Neural progenitor cell (in vitro differentiated cells): ENCODE measurements at regions not wholly inside any gene's neighbourhood (a gene's known extent, or its start where the extent isn't known, plus 50 kb on each side); places are given as distances from the start of the nearest gene placed in this dataset.

Source experiments
- CTCF ChIP-seq: fragments of 200-600 bp; sonication (generic); IDR thresholded peaks from 2 replicates; pipeline ENCODE4 v1.5.1; 2017; ENCODE audit warnings: antibody characterized with exemption, mild to moderate bottlenecking
- EZH2 ChIP-seq: fragments of 200-600 bp; sonication (generic); IDR thresholded peaks from 2 replicates; pipeline ENCODE4 v1.6.1; 2017; ENCODE audit warnings: antibody characterized with exemption, mild to moderate bottlenecking, moderate library complexity

DNA sequence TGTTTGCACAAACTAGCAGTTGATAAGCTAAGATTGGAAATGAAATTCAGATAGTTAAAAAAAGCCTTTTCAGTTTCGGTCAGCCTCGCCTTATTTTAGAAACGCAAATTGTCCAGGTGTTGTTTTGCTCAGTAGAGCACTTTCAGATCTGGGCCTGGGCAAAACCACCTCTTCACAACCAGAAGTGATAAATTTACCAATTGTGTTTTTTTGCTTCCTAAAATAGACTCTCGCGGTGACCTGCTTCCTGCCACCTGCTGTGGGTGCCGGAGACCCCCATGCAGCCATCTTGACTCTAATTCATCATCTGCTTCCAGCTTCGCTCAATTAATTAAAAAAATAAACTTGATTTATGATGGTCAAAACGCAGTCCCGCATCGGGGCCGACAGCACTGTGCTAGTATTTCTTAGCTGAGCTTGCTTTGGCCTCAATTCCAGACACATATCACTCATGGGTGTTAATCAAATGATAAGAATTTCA is 335.6 kb downstream of the TMEM121 start:
- no peak for TF ChIP-seq CTCF
- TF ChIP-seq EZH2 = no peak
